ENCODE measurements at regions not wholly inside any gene's neighbourhood (a gene's known extent, or its start where the extent isn't known, plus 50 kb on each side); places are given as distances from the start of the nearest gene placed in this dataset.
A peak's percentile ranks its signal among the peaks of the same experiment; 100 is the strongest.

- Histone ChIP-seq H3K36me3 (replicated peaks; ENCODE audit: insufficient read depth, low read depth) (no peaks in the 10 kb centered on the region), H2AFZ (peak overlapping the region; percentile 17), H3K4me2 (no peak overlapping the region), H3K9me2 (replicated peaks; ENCODE audit: insufficient read depth) (no peaks in the 10 kb centered on the region), H3K27me3 (no peaks in the 10 kb centered on the region), H3K4me1 (ENCODE audit: insufficient read depth) (no peaks in the 10 kb centered on the region), H3K9me3 (ENCODE audit: low read depth) (no peaks in the 10 kb centered on the region), H4K20me1 (ENCODE audit: insufficient read depth, poor library complexity, severe bottlenecking) (no peaks in the 10 kb centered on the region), H3K4me3 (no peak overlapping the region), H3K27ac (no peak overlapping the region), H3K79me2 (no peaks in the 10 kb centered on the region)
- WGBS (ENCODE audit: low lambda C conversion rate, missing lambda C conversion rate): 75% methylated on average over 4 of the region's 4 CpGs
- peak; percentile 35 for DNase-seq (ENCODE audit: low spot score)
- TF ChIP-seq EZH2phosphoT487 (IDR thresholded peaks at IDR 0.05; ENCODE audit: low read depth, severe bottlenecking, unreplicated experiment) (no peak), EZH2 (IDR thresholded peaks at IDR 0.05; ENCODE audit: borderline replicate concordance) (no peak), CTCF (IDR thresholded peaks at IDR 0.05; ENCODE audit: poor library complexity) (no peak)
These were observed 105.2 kb upstream of the SYT1 start for GRCh38 chr12:78759367-78759766.

GRCh38 chr12:78760906-78761305 lies 103.7 kb upstream of the SYT1 start:
- no peaks in the 10 kb centered on the region for H4K20me1 ChIP-seq (ENCODE audit: insufficient read depth, poor library complexity, severe bottlenecking)
- no peaks in the 10 kb centered on the region for H3K79me2 ChIP-seq
- DNase-seq (ENCODE audit: low spot score): no peak
- 96% methylated on average over 5 of the region's 5 CpGs for WGBS (ENCODE audit: low lambda C conversion rate, missing lambda C conversion rate)
- TF ChIP-seq CTCF (IDR thresholded peaks at IDR 0.05; ENCODE audit: poor library complexity) (no peak), EZH2phosphoT487 (IDR thresholded peaks at IDR 0.05; ENCODE audit: low read depth, severe bottlenecking, unreplicated experiment) (no peak), EZH2 (IDR thresholded peaks at IDR 0.05; ENCODE audit: borderline replicate concordance) (no peak)
- H2AFZ ChIP-seq: no peak overlapping the region
- no peaks in the 10 kb centered on the region for H3K9me2 ChIP-seq (replicated peaks; ENCODE audit: insufficient read depth)
- H3K9me3 ChIP-seq (ENCODE audit: low read depth): no peaks in the 10 kb centered on the region
- H3K36me3 ChIP-seq (replicated peaks; ENCODE audit: insufficient read depth, low read depth): no peaks in the 10 kb centered on the region
- no peaks in the 10 kb centered on the region for H3K27me3 ChIP-seq
- H3K4me2 ChIP-seq: no peak overlapping the region
- H3K4me3 ChIP-seq: no peak overlapping the region
- H3K27ac ChIP-seq: no peak overlapping the region
- H3K4me1 ChIP-seq (ENCODE audit: insufficient read depth): no peaks in the 10 kb centered on the region

- 93% methylated on average over 2 of the region's 2 CpGs for WGBS (ENCODE audit: low lambda C conversion rate, missing lambda C conversion rate)
- Histone ChIP-seq H3K9me3 (ENCODE audit: low read depth) (no peaks in the 10 kb centered on the region), H2AFZ (no peak overlapping the region), H3K27ac (no peak overlapping the region), H3K27me3 (no peaks in the 10 kb centered on the region), H3K4me2 (no peak overlapping the region), H3K9me2 (replicated peaks; ENCODE audit: insufficient read depth) (no peaks in the 10 kb centered on the region), H3K36me3 (replicated peaks; ENCODE audit: insufficient read depth, low read depth) (no peaks in the 10 kb centered on the region), H3K79me2 (no peaks in the 10 kb centered on the region), H3K4me1 (ENCODE audit: insufficient read depth) (no peaks in the 10 kb centered on the region), H3K4me3 (no peak overlapping the region), H4K20me1 (ENCODE audit: insufficient read depth, poor library complexity, severe bottlenecking) (no peaks in the 10 kb centered on the region)
- TF ChIP-seq EZH2 (IDR thresholded peaks at IDR 0.05; ENCODE audit: borderline replicate concordance): no peak
- no peak for TF ChIP-seq CTCF (IDR thresholded peaks at IDR 0.05; ENCODE audit: poor library complexity)
- TF ChIP-seq EZH2phosphoT487 (IDR thresholded peaks at IDR 0.05; ENCODE audit: low read depth, severe bottlenecking, unreplicated experiment): no peak
- DNase-seq (ENCODE audit: low spot score): no peak
These were observed 99.7 kb upstream of the SYT1 start for GRCh38 chr12:78764913-78765312.

Data from hepatocyte (in vitro differentiated cells).